HCT116 (cell line): ENCODE measurements at regions not wholly inside any gene's neighbourhood (a gene's known extent, or its start where the extent isn't known, plus 50 kb on each side); places are given as distances from the start of the nearest gene placed in this dataset.

Experiments used
- ATAC-seq: fragments of 200-7000 bp; cut with Tn5 transposase; 2 replicates; pipeline ENCODE4 v1.9.1; 2020; ENCODE audit warnings: mild to moderate bottlenecking, moderate library complexity
- BruUV-seq: library from RNA; stranded (reverse); fragments of 400-500 nt; replicated peaks from 2 replicates; lab custom pipeline; 2021; lab: Mats Ljungman, UMichigan
- CTCF ChIA-PET: fragments of 300-600 bp; sonication (Branson Sonifier 250); formaldehyde crosslinking; loops from one replicate; lab custom pipeline; 2021; ENCODE audit warnings: antibody characterized with exemption; lab: Charles Lee
- POLR2A ChIA-PET: fragments of 300-600, 350-600 bp; sonication (Branson Sonifier 250); formaldehyde crosslinking; loops from one replicate; lab custom pipeline; 2021; ENCODE audit warnings: antibody characterized with exemption; lab: Charles Lee
- RAD21 ChIA-PET, 2 experiments: fragments of 300-600 bp; sonication (Branson Sonifier 250); formaldehyde crosslinking; loops; one replicate each; lab custom pipeline; 2023; ENCODE audit warnings: low total read pairs in 2 of 2; ENCODE audit not compliant: uncharacterized antibody in 2 of 2, unreplicated experiment in 2 of 2, low non-redundant PET in 1 of 2; lab: Charles Lee
- DNase-seq: peaks from one replicate; pipeline ENCODE4 v3.0.0-alpha.2; 2010; ENCODE audit warnings: low read depth, low spot score
- H2AFZ ChIP-seq: fragments of 200-600 bp; shearing (Covaris generic), sonication (generic); 2 replicates; pipeline ENCODE4 v1.6.1; 2017; ENCODE audit warnings: low read depth, mixed run types, mixed read lengths, antibody characterized with exemption, low read length; ENCODE audit not compliant: poor library complexity, severe bottlenecking
- H3K27ac ChIP-seq: 2 replicates; pipeline ENCODE4 v1.5.1; 2012; ENCODE audit warnings: low read depth, low read length
- H3K27me3 ChIP-seq: fragments of 200-600 bp; sonication (generic); 2 replicates; pipeline ENCODE4 v1.6.1; 2016; ENCODE audit warnings: mixed run types, low read length, mixed read lengths; ENCODE audit not compliant: insufficient read depth
- H3K36me3 ChIP-seq, 2 experiments: fragments of 200-500 bp in 1 of 2; fragments of 200-600 bp in 1 of 2; sonication (Bioruptor generic) in 1 of 2; sonication (generic) in 1 of 2; 2 replicates each; pipeline versions ENCODE4 v1.5.1 to v1.6.1; 2014 to 2016; ENCODE audit warnings: low read length in 2 of 2, inconsistent platforms in 1 of 2, mixed read lengths in 1 of 2, mixed run types in 1 of 2; ENCODE audit not compliant: insufficient read depth in 2 of 2, control insufficient read depth in 1 of 2
- H3K4me1 ChIP-seq, 2 experiments: fragments of 200-600 bp in 1 of 2; sonication (generic) in 1 of 2; 2 replicates each; pipeline versions ENCODE4 v1.5.1 to v1.6.1; 2012 to 2017; ENCODE audit warnings: low read length in 2 of 2, inconsistent platforms in 1 of 2, mild to moderate bottlenecking in 1 of 2, mixed read lengths in 1 of 2, mixed run types in 1 of 2, moderate library complexity in 1 of 2; ENCODE audit not compliant: insufficient read depth in 2 of 2, control insufficient read depth in 1 of 2
- H3K4me2 ChIP-seq: fragments of 200-600 bp; sonication (generic); 2 replicates; pipeline ENCODE4 v1.6.1; 2017; ENCODE audit warnings: mixed run types, low read length, mixed read lengths
- H3K4me3 ChIP-seq, 2 experiments: fragments of 200-600 bp in 1 of 2; sonication (generic) in 1 of 2; replicated peaks in 1 of 2; 2 replicates each; pipeline ENCODE4 v1.5.1; 2011 to 2016; ENCODE audit warnings: low read length in 2 of 2, control low read depth in 1 of 2, low read depth in 1 of 2, mild to moderate bottlenecking in 1 of 2, mixed read lengths in 1 of 2, mixed run types in 1 of 2
- H3K79me2 ChIP-seq: fragments of 200-600 bp; sonication (generic); 2 replicates; pipeline ENCODE4 v1.6.1; 2017; ENCODE audit warnings: mild to moderate bottlenecking, mixed run types, low read length, moderate library complexity, mixed read lengths; ENCODE audit not compliant: insufficient read depth
- H3K9ac ChIP-seq: fragments of 200-600 bp; sonication (generic); 2 replicates; pipeline ENCODE4 v1.6.1; 2016; ENCODE audit warnings: low read length, mixed read lengths
- H3K9me2 ChIP-seq: fragments of 200-600 bp; sonication (generic), shearing (Covaris generic); 2 replicates; pipeline ENCODE4 v1.6.1; 2017; ENCODE audit warnings: mixed run types, mild to moderate bottlenecking, moderate library complexity; ENCODE audit not compliant: insufficient read depth
- H3K9me3 ChIP-seq, 2 experiments: fragments of 200-500 bp in 1 of 2; fragments of 200-600 bp in 1 of 2; sonication (Bioruptor generic) in 1 of 2; sonication (generic) in 1 of 2; 2 replicates each; pipeline ENCODE4 v1.6.1; 2014 to 2017; ENCODE audit warnings: low read length in 2 of 2, mixed read lengths in 2 of 2, inconsistent platforms in 1 of 2, low read depth in 1 of 2, mild to moderate bottlenecking in 1 of 2, mixed run types in 1 of 2, moderate library complexity in 1 of 2; ENCODE audit not compliant: control insufficient read depth in 1 of 2, insufficient read depth in 1 of 2
- H4K20me1 ChIP-seq: fragments of 200-600 bp; sonication (generic), shearing (Covaris generic); 2 replicates; pipeline ENCODE4 v1.6.1; 2017; ENCODE audit warnings: mixed run types, mild to moderate bottlenecking, moderate library complexity; ENCODE audit not compliant: insufficient read depth
- ATF3 ChIP-seq: IDR thresholded peaks from 2 replicates; pipeline ENCODE4 v1.6.1; 2012
- CBX3 ChIP-seq: IDR thresholded peaks from 2 replicates; pipeline ENCODE4 v1.6.1; 2012; ENCODE audit warnings: low read depth
- CEBPB ChIP-seq: IDR thresholded peaks from 2 replicates; pipeline ENCODE4 v1.6.1; 2012; ENCODE audit warnings: low read depth
- CTCF ChIP-seq, 3 experiments: fragments of 200-600 bp in 1 of 3; sonication (generic) in 1 of 3; IDR thresholded peaks in 2 of 3; conservative IDR thresholded peaks in 1 of 3; 2 replicates each; pipeline ENCODE4 v1.5.1; 2012 to 2017; ENCODE audit warnings: low read depth in 2 of 3, low read length in 2 of 3, antibody characterized with exemption in 1 of 3, borderline replicate concordance in 1 of 3, control low read depth in 1 of 3, mild to moderate bottlenecking in 1 of 3, mixed read lengths in 1 of 3, mixed run types in 1 of 3, moderate library complexity in 1 of 3; ENCODE audit not compliant: insufficient read depth in 1 of 3
- ELF1 ChIP-seq: IDR thresholded peaks from 2 replicates; pipeline ENCODE4 v1.6.1; 2012; ENCODE audit warnings: low read depth, borderline replicate concordance
- EZH2 ChIP-seq: fragments of 200-600 bp; sonication (generic); IDR thresholded peaks from 2 replicates; pipeline ENCODE4 v1.6.1; 2017; ENCODE audit warnings: antibody characterized with exemption, mixed run types
- EZH2phosphoT487 ChIP-seq: fragments of 200-600 bp; IDR thresholded peaks from 2 replicates; pipeline ENCODE4 v1.6.1; 2018; ENCODE audit warnings: antibody characterized with exemption, borderline replicate concordance
- FOSL1 ChIP-seq: IDR thresholded peaks from 2 replicates; pipeline ENCODE4 v1.6.1; 2012; ENCODE audit warnings: low read depth
- JUND ChIP-seq: IDR thresholded peaks from 2 replicates; pipeline ENCODE4 v1.6.1; 2012
- POLR2A ChIP-seq: IDR thresholded peaks from 2 replicates; pipeline ENCODE4 v1.7.0; 2011; ENCODE audit warnings: borderline replicate concordance; ENCODE audit not compliant: insufficient read depth, insufficient read length; ENCODE audit errors: extremely low read depth
- POLR2AphosphoS5 ChIP-seq: IDR thresholded peaks from 2 replicates; pipeline ENCODE4 v1.6.1; 2011; ENCODE audit warnings: mild to moderate bottlenecking, low read depth, low read length, moderate library complexity
- REST ChIP-seq: IDR thresholded peaks from 2 replicates; pipeline ENCODE4 v1.6.1; 2012; ENCODE audit warnings: low read depth
- SIN3A ChIP-seq: IDR thresholded peaks from 2 replicates; pipeline ENCODE4 v1.6.1; 2012; ENCODE audit warnings: low read depth
- SP1 ChIP-seq: IDR thresholded peaks from 2 replicates; pipeline ENCODE4 v1.6.1; 2012; ENCODE audit warnings: low read depth
- SRF ChIP-seq: IDR thresholded peaks from 2 replicates; pipeline ENCODE4 v1.6.1; 2012; ENCODE audit warnings: low read depth
- TCF7L2 ChIP-seq: IDR thresholded peaks from 2 replicates; pipeline ENCODE4 v1.7.0; 2011; ENCODE audit warnings: borderline replicate concordance, inconsistent platforms; ENCODE audit not compliant: insufficient read depth, insufficient read length; ENCODE audit errors: extremely low read depth
- YY1 ChIP-seq: IDR thresholded peaks from 2 replicates; pipeline ENCODE4 v1.6.1; 2011; ENCODE audit warnings: low read length, low read depth, moderate library complexity, mild to moderate bottlenecking; ENCODE audit not compliant: insufficient replicate concordance; ENCODE audit errors: extremely low read depth
- ZFX ChIP-seq: fragments of 450-650 bp; IDR thresholded peaks from 2 replicates; pipeline ENCODE4 v1.6.1; 2017
- ZNF274 ChIP-seq: fragments of 200-500 bp; sonication (Bioruptor generic); IDR thresholded peaks from 2 replicates; pipeline ENCODE4 v1.6.1; 2014; ENCODE audit warnings: mild to moderate bottlenecking, low read depth, low read length, inconsistent platforms
- intact Hi-C: fragments of 100-400 bp; cut with micrococcal nuclease; formaldehyde crosslinking; loops from 2 replicates; pipeline ENCODE4 v1.10.0; 2022
- TF ChIP-seq, protein P1 (sequence below): IDR thresholded peaks from 2 replicates; pipeline ENCODE4 v1.6.1; 2011; ENCODE audit warnings: mild to moderate bottlenecking, low read length, moderate library complexity; ENCODE audit not compliant: insufficient replicate concordance; ENCODE audit errors: extremely low read depth

DNA sequence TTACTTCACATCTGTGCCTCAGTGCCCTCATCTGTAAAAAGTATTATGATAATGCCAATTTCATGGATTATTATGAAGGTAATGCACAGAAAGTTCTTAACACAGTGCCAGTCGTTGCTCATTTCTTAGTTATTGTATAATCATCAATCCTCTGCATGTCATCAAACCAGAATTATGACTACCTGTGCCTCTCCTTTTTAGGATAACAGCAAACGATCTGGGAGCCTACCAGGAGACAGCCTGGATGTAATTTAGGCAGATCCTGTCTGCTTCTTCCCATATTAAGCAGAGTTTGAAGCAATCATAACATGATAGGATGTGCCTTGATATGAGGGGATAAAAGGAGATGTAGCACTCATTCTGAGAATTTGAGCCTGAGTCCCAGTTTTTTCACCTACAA lies 177.4 kb upstream of the DPT start:
- Histone ChIP-seq H3K79me2 (no peaks in the 10 kb centered on the region), H4K20me1 (no peaks in the 10 kb centered on the region), H3K27me3 (no peaks in the 10 kb centered on the region), H3K4me2 (no peak overlapping the region), H3K9ac (no peak overlapping the region), H3K4me1 (peaks cover 0 to 10% of the 10 kb centered on the region in 2 experiments; a peak in 2 of 4 replicates), H2AFZ (no peak overlapping the region), H3K4me3 (no peak overlapping the region), H3K36me3 (no peaks in the 10 kb centered on the region), H3K9me2 (no peaks in the 10 kb centered on the region), H3K27ac (no peak overlapping the region), H3K9me3 (no peaks in the 10 kb centered on the region)
- no peak for TF ChIP-seq SRF
- no peak for TF ChIP-seq ELF1
- TF ChIP-seq CTCF (IDR thresholded peaks at IDR 0.05 in 2 of 3, conservative IDR thresholded peaks at IDR 0.05 in 1 of 3; ENCODE audit: borderline replicate concordance in 1 of 3, insufficient read depth in 1 of 3, low read depth in 2 of 3, low read length in 2 of 3): no peak
- TF ChIP-seq ZNF274: no peak
- no peak for TF ChIP-seq EZH2
- TF ChIP-seq TCF7L2: no peak
- no peak for TF ChIP-seq CEBPB
- no peak for TF ChIP-seq ZFX
- TF ChIP-seq POLR2AphosphoS5: no peak
- TF ChIP-seq POLR2A: no peak
- no peak for TF ChIP-seq FOSL1
- no peak for TF ChIP-seq JUND
- no peak for TF ChIP-seq CBX3
- TF ChIP-seq SP1: no peak
- TF ChIP-seq, protein P1, sequence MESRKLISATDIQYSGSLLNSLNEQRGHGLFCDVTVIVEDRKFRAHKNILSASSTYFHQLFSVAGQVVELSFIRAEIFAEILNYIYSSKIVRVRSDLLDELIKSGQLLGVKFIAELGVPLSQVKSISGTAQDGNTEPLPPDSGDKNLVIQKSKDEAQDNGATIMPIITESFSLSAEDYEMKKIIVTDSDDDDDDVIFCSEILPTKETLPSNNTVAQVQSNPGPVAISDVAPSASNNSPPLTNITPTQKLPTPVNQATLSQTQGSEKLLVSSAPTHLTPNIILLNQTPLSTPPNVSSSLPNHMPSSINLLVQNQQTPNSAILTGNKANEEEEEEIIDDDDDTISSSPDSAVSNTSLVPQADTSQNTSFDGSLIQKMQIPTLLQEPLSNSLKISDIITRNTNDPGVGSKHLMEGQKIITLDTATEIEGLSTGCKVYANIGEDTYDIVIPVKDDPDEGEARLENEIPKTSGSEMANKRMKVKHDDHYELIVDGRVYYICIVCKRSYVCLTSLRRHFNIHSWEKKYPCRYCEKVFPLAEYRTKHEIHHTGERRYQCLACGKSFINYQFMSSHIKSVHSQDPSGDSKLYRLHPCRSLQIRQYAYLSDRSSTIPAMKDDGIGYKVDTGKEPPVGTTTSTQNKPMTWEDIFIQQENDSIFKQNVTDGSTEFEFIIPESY: no peak
- TF ChIP-seq REST: no peak
- TF ChIP-seq SIN3A: no peak
- TF ChIP-seq YY1: no peak
- TF ChIP-seq EZH2phosphoT487: no peak
- no peak for TF ChIP-seq ATF3
- RAD21 ChIA-PET: no interaction called here
- POLR2A ChIA-PET: no interaction called here
- intact Hi-C loops: no loop called here
- ATAC-seq (no peak), DNase-seq (no peak)
- BruUV-seq: no TSS peak
- CTCF ChIA-PET: no interaction called here
